ENCODE measurements at regions not wholly inside any gene's neighbourhood (a gene's known extent, or its start where the extent isn't known, plus 50 kb on each side); places are given as distances from the start of the nearest gene placed in this dataset.

GRCh38 chr5:99068944-99069650, 140.3 kb upstream of the CHD1 start:
- Histone ChIP-seq H3F3A (ENCODE audit: control insufficient read depth, insufficient read depth) (no peaks in the 10 kb centered on the region), H3K9me3 (ENCODE audit: control insufficient read depth, insufficient read depth, low read length) (no peaks in the 10 kb centered on the region), H3K36me3 (ENCODE audit: control insufficient read depth, low read length) (no peaks in the 10 kb centered on the region), H3K4me1 (ENCODE audit: control insufficient read depth, low read length) (no peaks in the 10 kb centered on the region), H3K79me2 (ENCODE audit: control insufficient read depth, low read length) (no peaks in the 10 kb centered on the region), H3K27ac (ENCODE audit: low read depth, low read length) (no peak overlapping the region), H3K27me3 (ENCODE audit: control insufficient read depth, low read length) (peaks cover 10% of the 10 kb centered on the region), H3K9me2 (replicated peaks; ENCODE audit: control insufficient read depth, low read length) (no peaks in the 10 kb centered on the region), H4K20me1 (ENCODE audit: control insufficient read depth, insufficient read depth, low read depth, low read length) (no peaks in the 10 kb centered on the region), H3K4me2 (ENCODE audit: low read length) (no peak overlapping the region), H3K4me3 (ENCODE audit: low read length) (no peak overlapping the region)
- TF ChIP-seq, protein P1, sequence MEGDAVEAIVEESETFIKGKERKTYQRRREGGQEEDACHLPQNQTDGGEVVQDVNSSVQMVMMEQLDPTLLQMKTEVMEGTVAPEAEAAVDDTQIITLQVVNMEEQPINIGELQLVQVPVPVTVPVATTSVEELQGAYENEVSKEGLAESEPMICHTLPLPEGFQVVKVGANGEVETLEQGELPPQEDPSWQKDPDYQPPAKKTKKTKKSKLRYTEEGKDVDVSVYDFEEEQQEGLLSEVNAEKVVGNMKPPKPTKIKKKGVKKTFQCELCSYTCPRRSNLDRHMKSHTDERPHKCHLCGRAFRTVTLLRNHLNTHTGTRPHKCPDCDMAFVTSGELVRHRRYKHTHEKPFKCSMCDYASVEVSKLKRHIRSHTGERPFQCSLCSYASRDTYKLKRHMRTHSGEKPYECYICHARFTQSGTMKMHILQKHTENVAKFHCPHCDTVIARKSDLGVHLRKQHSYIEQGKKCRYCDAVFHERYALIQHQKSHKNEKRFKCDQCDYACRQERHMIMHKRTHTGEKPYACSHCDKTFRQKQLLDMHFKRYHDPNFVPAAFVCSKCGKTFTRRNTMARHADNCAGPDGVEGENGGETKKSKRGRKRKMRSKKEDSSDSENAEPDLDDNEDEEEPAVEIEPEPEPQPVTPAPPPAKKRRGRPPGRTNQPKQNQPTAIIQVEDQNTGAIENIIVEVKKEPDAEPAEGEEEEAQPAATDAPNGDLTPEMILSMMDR (IDR thresholded peaks at IDR 0.05; ENCODE audit: low read depth, low read length, poor library complexity, severe bottlenecking): no peak
- TF ChIP-seq EZH2phosphoT487 (IDR thresholded peaks at IDR 0.05; ENCODE audit: borderline replicate concordance, low read length): no peak

- no peaks in the 10 kb centered on the region for H3K9me2 ChIP-seq (replicated peaks; ENCODE audit: control insufficient read depth, low read length)
- no peaks in the 10 kb centered on the region for H3F3A ChIP-seq (ENCODE audit: control insufficient read depth, insufficient read depth)
- no peaks in the 10 kb centered on the region for H3K9me3 ChIP-seq (ENCODE audit: control insufficient read depth, insufficient read depth, low read length)
- H3K36me3 ChIP-seq (ENCODE audit: control insufficient read depth, low read length): no peaks in the 10 kb centered on the region
- H3K27ac ChIP-seq (ENCODE audit: low read depth, low read length): no peak overlapping the region
- H3K4me2 ChIP-seq (ENCODE audit: low read length): no peak overlapping the region
- H3K4me1 ChIP-seq (ENCODE audit: control insufficient read depth, low read length): peaks cover 7% of the 10 kb centered on the region
- TF ChIP-seq, protein P1 (IDR thresholded peaks at IDR 0.05; ENCODE audit: low read depth, low read length, poor library complexity, severe bottlenecking): no peak
- no peak for TF ChIP-seq EZH2phosphoT487 (IDR thresholded peaks at IDR 0.05; ENCODE audit: borderline replicate concordance, low read length)
- H3K79me2 ChIP-seq (ENCODE audit: control insufficient read depth, low read length): no peaks in the 10 kb centered on the region
- H3K27me3 ChIP-seq (ENCODE audit: control insufficient read depth, low read length): peaks cover 15% of the 10 kb centered on the region
- 0 out of 2 replicates have a peak, but pooled peaks cover 4% of the 10 kb centered on the region for H4K20me1 ChIP-seq (ENCODE audit: control insufficient read depth, insufficient read depth, low read depth, low read length)
- no peak overlapping the region for H3K4me3 ChIP-seq (ENCODE audit: low read length)
Measured at GRCh38 chr5:99063737-99064136, 134.9 kb upstream of the CHD1 start.

DNA sequence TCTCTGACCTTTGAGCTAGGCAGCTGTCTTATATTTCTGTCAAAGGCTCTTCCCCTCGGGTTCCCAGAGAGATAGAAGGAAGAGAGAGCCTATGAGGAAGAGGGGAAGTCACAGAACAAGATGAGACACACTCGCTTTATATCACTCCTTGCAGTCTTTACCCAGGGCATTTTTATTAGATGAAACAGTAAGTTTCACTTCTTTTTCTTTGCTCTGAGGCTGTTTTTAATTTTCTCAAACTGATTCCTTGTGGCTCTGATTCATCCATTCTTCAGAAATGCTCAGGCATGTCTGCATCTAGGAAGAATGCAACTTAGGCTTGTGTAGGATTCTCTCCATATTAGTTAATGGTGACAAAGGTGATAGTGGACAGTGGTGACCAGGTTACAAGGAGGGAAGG, 132.9 kb upstream of the CHD1 start:
- H3K9me3 ChIP-seq (ENCODE audit: control insufficient read depth, insufficient read depth, low read length): no peaks in the 10 kb centered on the region
- no peaks in the 10 kb centered on the region for H3K9me2 ChIP-seq (replicated peaks; ENCODE audit: control insufficient read depth, low read length)
- H3K4me1 ChIP-seq (ENCODE audit: control insufficient read depth, low read length): peaks cover 7% of the 10 kb centered on the region
- H3K27ac ChIP-seq (ENCODE audit: low read depth, low read length): no peak overlapping the region
- H3F3A ChIP-seq (ENCODE audit: control insufficient read depth, insufficient read depth): no peaks in the 10 kb centered on the region
- 0 out of 2 replicates have a peak, but pooled peaks cover 4% of the 10 kb centered on the region for H4K20me1 ChIP-seq (ENCODE audit: control insufficient read depth, insufficient read depth, low read depth, low read length)
- no peaks in the 10 kb centered on the region for H3K79me2 ChIP-seq (ENCODE audit: control insufficient read depth, low read length)
- TF ChIP-seq, protein P1 (IDR thresholded peaks at IDR 0.05; ENCODE audit: low read depth, low read length, poor library complexity, severe bottlenecking): no peak
- no peak for TF ChIP-seq EZH2phosphoT487 (IDR thresholded peaks at IDR 0.05; ENCODE audit: borderline replicate concordance, low read length)
- H3K4me2 ChIP-seq (ENCODE audit: low read length): no peak overlapping the region
- H3K27me3 ChIP-seq (ENCODE audit: control insufficient read depth, low read length): peaks cover 21% of the 10 kb centered on the region
- no peaks in the 10 kb centered on the region for H3K36me3 ChIP-seq (ENCODE audit: control insufficient read depth, low read length)
- H3K4me3 ChIP-seq (ENCODE audit: low read length): no peak overlapping the region
